ENCODE measurements at regions not wholly inside any gene's neighbourhood (a gene's known extent, or its start where the extent isn't known, plus 50 kb on each side); places are given as distances from the start of the nearest gene placed in this dataset.
A peak's percentile ranks its signal among the peaks of the same experiment; 100 is the strongest.

GRCh38 chr10:113305871-113306270 is 247.0 kb upstream of the HABP2 start:
- peak; percentile 47 to 87 for DNase-seq (ENCODE audit: low read depth in 2 of 2)
- peaks cover 4% of the 10 kb centered on the region for H3K27me3 ChIP-seq (ENCODE audit: control insufficient read depth, insufficient read depth, low read length)
- H3K4me1 ChIP-seq (ENCODE audit: control insufficient read depth, extremely low read depth, insufficient read depth, low read length), result no peaks in the 10 kb centered on the region
- TF ChIP-seq CTCF (conservative IDR thresholded peaks at IDR 0.05 in 1 of 2, IDR thresholded peaks at IDR 0.05 in 1 of 2; ENCODE audit: low read depth in 1 of 2, low read length in 2 of 2) (no peak), EZH2 (IDR thresholded peaks at IDR 0.05; ENCODE audit: low read length, missing control alignments) (no peak)
- H3K4me3 ChIP-seq (replicated peaks in 1 of 4; ENCODE audit: control extremely low read depth in 1 of 4, insufficient read depth in 1 of 4, low read depth in 3 of 4, low read length in 4 of 4), result no peak overlapping the region
- H3K9ac ChIP-seq (ENCODE audit: insufficient read depth, low read length), result no peak overlapping the region
- no peak overlapping the region for H2AFZ ChIP-seq (ENCODE audit: low read length)
- H3K36me3 ChIP-seq (ENCODE audit: control insufficient read depth, insufficient read depth, low read length), result no peaks in the 10 kb centered on the region
- H3K79me2 ChIP-seq (ENCODE audit: control insufficient read depth, insufficient read depth, low read length), result no peaks in the 10 kb centered on the region
- no peak overlapping the region for H3K4me2 ChIP-seq (ENCODE audit: extremely low read depth, insufficient read depth, low read length)
- H3K9me3 ChIP-seq (ENCODE audit: control insufficient read depth, insufficient read depth, low read depth, low read length), result no peaks in the 10 kb centered on the region
- no peaks in the 10 kb centered on the region for H4K20me1 ChIP-seq (ENCODE audit: control insufficient read depth, extremely low read depth, insufficient read depth, low read length)
- no peak overlapping the region for H3K27ac ChIP-seq (ENCODE audit: insufficient read depth, low read length)

- H2AFZ ChIP-seq (ENCODE audit: low read length), result no peak overlapping the region
- no peak overlapping the region for H3K27ac ChIP-seq (ENCODE audit: insufficient read depth, low read length)
- no peaks in the 10 kb centered on the region for H3K9me3 ChIP-seq (ENCODE audit: control insufficient read depth, insufficient read depth, low read depth, low read length)
- no peaks in the 10 kb centered on the region for H4K20me1 ChIP-seq (ENCODE audit: control insufficient read depth, extremely low read depth, insufficient read depth, low read length)
- no peaks in the 10 kb centered on the region for H3K4me1 ChIP-seq (ENCODE audit: control insufficient read depth, extremely low read depth, insufficient read depth, low read length)
- H3K79me2 ChIP-seq (ENCODE audit: control insufficient read depth, insufficient read depth, low read length), result no peaks in the 10 kb centered on the region
- DNase-seq (ENCODE audit: low read depth in 2 of 2), result no peak
- H3K36me3 ChIP-seq (ENCODE audit: control insufficient read depth, insufficient read depth, low read length), result no peaks in the 10 kb centered on the region
- no peak overlapping the region for H3K4me3 ChIP-seq (replicated peaks in 1 of 4; ENCODE audit: control extremely low read depth in 1 of 4, insufficient read depth in 1 of 4, low read depth in 3 of 4, low read length in 4 of 4)
- H3K9ac ChIP-seq (ENCODE audit: insufficient read depth, low read length), result no peak overlapping the region
- peaks cover 4% of the 10 kb centered on the region for H3K27me3 ChIP-seq (ENCODE audit: control insufficient read depth, insufficient read depth, low read length)
- no peak overlapping the region for H3K4me2 ChIP-seq (ENCODE audit: extremely low read depth, insufficient read depth, low read length)
- no peak for TF ChIP-seq EZH2 (IDR thresholded peaks at IDR 0.05; ENCODE audit: low read length, missing control alignments)
- TF ChIP-seq CTCF (conservative IDR thresholded peaks at IDR 0.05 in 1 of 2, IDR thresholded peaks at IDR 0.05 in 1 of 2; ENCODE audit: low read depth in 1 of 2, low read length in 2 of 2), result no peak
Measured at GRCh38 chr10:113309791-113310190, 243.1 kb upstream of the HABP2 start.

- no peaks in the 10 kb centered on the region for H4K20me1 ChIP-seq (ENCODE audit: control insufficient read depth, extremely low read depth, insufficient read depth, low read length)
- no peak overlapping the region for H3K4me2 ChIP-seq (ENCODE audit: extremely low read depth, insufficient read depth, low read length)
- no peaks in the 10 kb centered on the region for H3K4me1 ChIP-seq (ENCODE audit: control insufficient read depth, extremely low read depth, insufficient read depth, low read length)
- DNase-seq (ENCODE audit: low read depth in 2 of 2), result no peak
- no peak overlapping the region for H3K4me3 ChIP-seq (replicated peaks in 1 of 4; ENCODE audit: control extremely low read depth in 1 of 4, insufficient read depth in 1 of 4, low read depth in 3 of 4, low read length in 4 of 4)
- H3K27ac ChIP-seq (ENCODE audit: insufficient read depth, low read length), result no peak overlapping the region
- no peaks in the 10 kb centered on the region for H3K9me3 ChIP-seq (ENCODE audit: control insufficient read depth, insufficient read depth, low read depth, low read length)
- TF ChIP-seq EZH2 (IDR thresholded peaks at IDR 0.05; ENCODE audit: low read length, missing control alignments) (no peak), CTCF (conservative IDR thresholded peaks at IDR 0.05 in 1 of 2, IDR thresholded peaks at IDR 0.05 in 1 of 2; ENCODE audit: low read depth in 1 of 2, low read length in 2 of 2) (no peak)
- no peaks in the 10 kb centered on the region for H3K36me3 ChIP-seq (ENCODE audit: control insufficient read depth, insufficient read depth, low read length)
- H3K79me2 ChIP-seq (ENCODE audit: control insufficient read depth, insufficient read depth, low read length), result no peaks in the 10 kb centered on the region
- no peak overlapping the region for H2AFZ ChIP-seq (ENCODE audit: low read length)
- H3K27me3 ChIP-seq (ENCODE audit: control insufficient read depth, insufficient read depth, low read length), result peaks cover 4% of the 10 kb centered on the region
- no peak overlapping the region for H3K9ac ChIP-seq (ENCODE audit: insufficient read depth, low read length)
Measured at GRCh38 chr10:113310347-113310746, 242.5 kb upstream of the HABP2 start.

All from fibroblast of lung (primary cell).